Esophagus squamous epithelium (tissue), 5 donors: ENCODE measurements at regions not wholly inside any gene's neighbourhood (a gene's known extent, or its start where the extent isn't known, plus 50 kb on each side); places are given as distances from the start of the nearest gene placed in this dataset.

Experiments used
- DNase-seq: peaks from one replicate; lab custom pipeline; 2025; lab: John Stamatoyannopoulos, UW
- H3K27ac ChIP-seq, 4 donors: fragments of 200-600 bp; sonication (generic); one replicate each; pipeline ENCODE4 v1.5.1; 2016 to 2019; ENCODE audit warnings: mild to moderate bottlenecking in 1 of 4
- H3K27me3 ChIP-seq, 4 donors: fragments of 200-600 bp; sonication (generic); 1 replicate in 3 of 4; 2 replicates in 1 of 4; pipeline versions ENCODE4 v1.5.1 to v1.6.0; 2017 to 2021; ENCODE audit warnings: antibody characterized with exemption in 1 of 4
- H3K36me3 ChIP-seq, 3 donors: fragments of 200-600 bp; sonication (generic); one replicate each; pipeline ENCODE4 v1.5.1; 2016 to 2019
- H3K4me1 ChIP-seq, 3 donors: fragments of 200-600 bp; sonication (generic); one replicate each; pipeline ENCODE4 v1.5.1; 2017 to 2019
- H3K4me3 ChIP-seq, 4 donors: fragments of 200-600 bp; sonication (generic); 1 replicate in 3 of 4; 2 replicates in 1 of 4; pipeline ENCODE4 v1.5.1; 2016 to 2019; ENCODE audit warnings: mild to moderate bottlenecking in 2 of 4, moderate library complexity in 1 of 4
- H3K9me3 ChIP-seq, 3 donors: fragments of 200-600 bp; sonication (generic); one replicate each; pipeline ENCODE4 v1.5.1; 2016 to 2019
- POLR2A ChIP-seq, 4 donors: fragments of 450-650 bp; IDR thresholded peaks; one replicate each; pipeline ENCODE4 v1.6.1; 2017; ENCODE audit warnings: antibody characterized with exemption in 4 of 4, mild to moderate bottlenecking in 4 of 4, moderate library complexity in 3 of 4
- WGBS, 2 donors: methylation state at CpG; one replicate each; pipeline ENCODE4 v1.1.5; 2018; 5-methylcytosine and 5-hydroxymethylcytosine counted together
- intact Hi-C: fragments of 100-400 bp; cut with DNase I; formaldehyde crosslinking; loops from one replicate; pipeline ENCODE4 v1.15.0; 2022
- TF ChIP-seq, protein P1 (sequence below), 6 experiments: fragments of 450-650 bp in 4 of 6; fragments of 200-600 bp in 2 of 6; sonication (generic) in 2 of 6; IDR thresholded peaks; one replicate each; pipeline ENCODE4 v1.5.1; 2016 to 2019; ENCODE audit warnings: antibody characterized with exemption in 6 of 6, mild to moderate bottlenecking in 4 of 6, moderate library complexity in 4 of 6
- donor health status: DM: yes; HTN: yes; CAD: no.

DNA sequence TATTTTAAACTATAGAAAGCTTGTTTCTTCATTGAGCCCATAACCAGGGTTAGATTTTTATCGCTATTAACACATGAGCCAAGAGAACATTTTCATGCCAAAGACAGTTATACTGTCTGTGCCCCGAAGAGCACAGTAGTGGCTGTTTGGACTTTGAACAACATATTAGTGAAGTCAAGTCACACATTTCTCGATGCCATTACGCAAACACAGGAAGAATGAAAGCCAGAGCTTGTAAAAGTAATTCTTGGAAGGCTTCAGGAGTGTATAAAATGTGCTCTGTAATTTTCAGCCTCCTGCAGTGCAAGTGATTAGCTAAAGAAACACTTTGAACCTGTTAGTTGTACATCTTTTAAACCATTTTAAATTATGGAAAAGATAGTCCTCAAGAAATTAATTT is 590.7 kb upstream of the PITX2 start:
- no peak overlapping the region for H3K27ac ChIP-seq
- WGBS, 2 donors = 50 to 67% methylated on average over 4 of the region's 4 CpGs
- DNase-seq = no peak
- no peaks in the 10 kb centered on the region for H3K9me3 ChIP-seq
- intact Hi-C loops = no loop called here
- TF ChIP-seq, protein P1, sequence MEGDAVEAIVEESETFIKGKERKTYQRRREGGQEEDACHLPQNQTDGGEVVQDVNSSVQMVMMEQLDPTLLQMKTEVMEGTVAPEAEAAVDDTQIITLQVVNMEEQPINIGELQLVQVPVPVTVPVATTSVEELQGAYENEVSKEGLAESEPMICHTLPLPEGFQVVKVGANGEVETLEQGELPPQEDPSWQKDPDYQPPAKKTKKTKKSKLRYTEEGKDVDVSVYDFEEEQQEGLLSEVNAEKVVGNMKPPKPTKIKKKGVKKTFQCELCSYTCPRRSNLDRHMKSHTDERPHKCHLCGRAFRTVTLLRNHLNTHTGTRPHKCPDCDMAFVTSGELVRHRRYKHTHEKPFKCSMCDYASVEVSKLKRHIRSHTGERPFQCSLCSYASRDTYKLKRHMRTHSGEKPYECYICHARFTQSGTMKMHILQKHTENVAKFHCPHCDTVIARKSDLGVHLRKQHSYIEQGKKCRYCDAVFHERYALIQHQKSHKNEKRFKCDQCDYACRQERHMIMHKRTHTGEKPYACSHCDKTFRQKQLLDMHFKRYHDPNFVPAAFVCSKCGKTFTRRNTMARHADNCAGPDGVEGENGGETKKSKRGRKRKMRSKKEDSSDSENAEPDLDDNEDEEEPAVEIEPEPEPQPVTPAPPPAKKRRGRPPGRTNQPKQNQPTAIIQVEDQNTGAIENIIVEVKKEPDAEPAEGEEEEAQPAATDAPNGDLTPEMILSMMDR (IDR thresholded peaks at IDR 0.05) = no peak
- TF ChIP-seq POLR2A (IDR thresholded peaks at IDR 0.05) = no peak
- no peak overlapping the region for H3K4me3 ChIP-seq
- no peaks in the 10 kb centered on the region for H3K36me3 ChIP-seq
- no peaks in the 10 kb centered on the region for H3K27me3 ChIP-seq
- H3K4me1 ChIP-seq = no peaks in the 10 kb centered on the region

DNA sequence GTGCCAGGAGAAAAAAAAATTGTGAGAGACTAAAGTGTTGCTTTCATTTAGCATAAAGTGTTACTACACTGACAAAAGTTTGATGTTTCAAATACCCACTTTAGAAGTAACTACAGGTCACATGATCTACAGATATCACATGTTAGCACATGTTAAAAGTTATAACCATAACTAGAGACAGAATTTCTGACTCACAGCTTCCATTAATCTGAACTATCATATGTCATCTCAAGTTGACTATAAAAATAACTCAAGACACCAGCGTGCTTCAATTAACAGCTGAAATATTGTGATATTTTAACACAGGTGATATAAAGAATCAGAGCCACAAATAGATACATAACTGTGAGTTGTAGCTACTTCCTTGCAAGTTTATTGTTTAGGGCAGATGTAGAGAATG is 591.5 kb upstream of the PITX2 start:
- Histone ChIP-seq H3K4me1 (no peaks in the 10 kb centered on the region), H3K36me3 (no peaks in the 10 kb centered on the region), H3K27me3 (no peaks in the 10 kb centered on the region), H3K27ac (no peak overlapping the region), H3K4me3 (no peak overlapping the region), H3K9me3 (no peaks in the 10 kb centered on the region)
- intact Hi-C loops = no loop called here
- 33 to 43% methylated on average over 1 of the region's 1 CpG for WGBS, 2 donors
- DNase-seq = no peak
- TF ChIP-seq, protein P1 (IDR thresholded peaks at IDR 0.05) = no peak
- no peak for TF ChIP-seq POLR2A (IDR thresholded peaks at IDR 0.05)

DNA sequence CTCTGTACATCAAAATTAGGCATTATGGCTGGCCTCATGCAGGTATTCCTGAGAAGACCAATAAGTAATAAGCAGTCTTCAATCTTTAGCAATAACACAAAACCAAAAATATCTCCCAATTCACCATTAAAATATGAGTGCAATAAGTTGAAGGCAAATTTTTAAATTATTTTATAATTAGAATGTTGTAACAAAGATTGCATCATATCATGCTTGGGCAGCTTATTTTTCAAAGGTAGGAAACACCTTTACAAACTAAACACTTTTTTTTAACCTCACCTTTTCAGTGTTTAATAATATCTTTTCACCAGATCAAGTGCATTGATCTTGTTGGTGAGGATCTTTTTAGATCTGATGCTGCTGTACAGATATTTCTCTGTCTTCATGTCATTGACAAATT is 592.9 kb upstream of the PITX2 start:
- intact Hi-C loops = no loop called here
- no peak for DNase-seq
- H3K4me1 ChIP-seq = no peaks in the 10 kb centered on the region
- no peak overlapping the region for H3K27ac ChIP-seq
- H3K9me3 ChIP-seq = no peaks in the 10 kb centered on the region
- no peak overlapping the region for H3K4me3 ChIP-seq
- H3K36me3 ChIP-seq = no peaks in the 10 kb centered on the region
- TF ChIP-seq POLR2A (IDR thresholded peaks at IDR 0.05) = no peak
- TF ChIP-seq, protein P1 (IDR thresholded peaks at IDR 0.05) = no peak
- no peaks in the 10 kb centered on the region for H3K27me3 ChIP-seq

DNA sequence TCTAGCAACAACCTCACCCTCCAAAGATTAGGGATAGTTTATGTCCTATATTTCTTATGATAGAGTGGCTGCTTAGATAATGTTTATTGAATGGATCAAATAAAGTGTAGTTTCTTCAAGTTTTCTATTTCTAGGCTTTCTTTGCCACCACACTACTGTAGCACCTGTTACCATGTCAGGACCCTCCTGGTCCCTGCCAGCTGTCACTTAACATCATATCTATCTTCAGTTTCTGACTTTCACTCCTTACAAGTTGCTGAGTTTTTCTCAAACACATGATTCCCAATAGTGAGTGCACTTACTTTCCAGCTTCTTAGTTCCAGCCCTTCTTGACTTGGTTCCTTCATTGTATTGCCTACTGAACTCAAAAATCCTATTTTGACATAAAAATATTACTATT is 593.9 kb upstream of the PITX2 start:
- Histone ChIP-seq H3K27ac (no peak overlapping the region), H3K4me3 (no peak overlapping the region), H3K4me1 (no peaks in the 10 kb centered on the region), H3K9me3 (no peaks in the 10 kb centered on the region), H3K36me3 (no peaks in the 10 kb centered on the region), H3K27me3 (no peaks in the 10 kb centered on the region)
- TF ChIP-seq, protein P1 (IDR thresholded peaks at IDR 0.05) = no peak
- TF ChIP-seq POLR2A (IDR thresholded peaks at IDR 0.05) = no peak
- intact Hi-C loops = no loop called here
- no peak for DNase-seq

DNA sequence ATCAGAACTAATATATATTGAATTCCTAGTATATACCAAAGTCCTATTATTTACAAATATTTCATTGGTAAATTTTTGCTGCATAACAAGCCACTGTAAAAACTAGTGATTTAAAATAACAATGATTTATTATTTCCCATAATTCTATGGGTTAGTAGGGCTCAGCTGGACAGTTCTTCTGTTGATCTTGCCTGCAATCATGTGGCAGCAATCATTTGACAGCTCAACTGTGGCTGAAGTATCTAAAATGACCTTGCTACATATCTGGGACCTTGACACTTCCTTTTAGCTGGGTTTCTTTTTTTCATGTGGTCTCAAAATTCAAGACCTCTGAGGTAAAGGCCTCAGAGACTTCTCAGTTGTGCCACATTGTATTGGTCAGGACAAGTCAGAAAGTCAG is 598.5 kb upstream of the PITX2 start:
- no peaks in the 10 kb centered on the region for H3K9me3 ChIP-seq
- H3K4me1 ChIP-seq = no peaks in the 10 kb centered on the region
- H3K36me3 ChIP-seq = no peaks in the 10 kb centered on the region
- no peak overlapping the region for H3K4me3 ChIP-seq
- intact Hi-C loops = no loop called here
- TF ChIP-seq POLR2A (IDR thresholded peaks at IDR 0.05) = no peak
- H3K27ac ChIP-seq = no peak overlapping the region
- H3K27me3 ChIP-seq = no peaks in the 10 kb centered on the region
- no peak for DNase-seq

DNA sequence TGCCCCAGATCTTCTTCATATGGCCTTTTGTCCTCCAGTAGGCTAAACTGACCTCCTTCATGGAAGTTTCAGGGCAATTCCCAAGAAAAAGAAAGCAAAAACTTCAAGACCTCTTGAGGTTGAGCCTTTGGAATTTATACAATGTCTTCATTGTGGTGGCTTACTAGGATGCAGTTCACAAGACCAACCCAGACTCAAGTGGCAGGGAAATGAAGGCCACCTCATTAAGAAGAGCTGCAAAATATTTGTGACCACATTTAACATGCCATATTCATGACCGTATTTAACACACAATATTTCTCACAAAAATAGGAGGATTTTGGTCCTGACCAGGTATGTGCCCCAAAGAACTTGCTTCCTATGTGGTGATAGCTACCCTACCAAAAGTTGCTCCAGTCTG is 605.5 kb upstream of the PITX2 start:
- WGBS, 2 donors = 88 to 94% methylated on average over 1 of the region's 1 CpG
- Histone ChIP-seq H3K27ac (no peak overlapping the region), H3K36me3 (no peaks in the 10 kb centered on the region), H3K9me3 (no peaks in the 10 kb centered on the region), H3K4me1 (no peaks in the 10 kb centered on the region), H3K4me3 (no peak overlapping the region), H3K27me3 (no peaks in the 10 kb centered on the region)
- DNase-seq = no peak
- intact Hi-C loops = no loop called here
- TF ChIP-seq, protein P1 (IDR thresholded peaks at IDR 0.05) = no peak
- TF ChIP-seq POLR2A (IDR thresholded peaks at IDR 0.05) = no peak
